Left ventricle myocardium superior (tissue), 1 donor: ENCODE measurements at regions not wholly inside any gene's neighbourhood (a gene's known extent, or its start where the extent isn't known, plus 50 kb on each side); places are given as distances from the start of the nearest gene placed in this dataset.
"Not testable (repeated sequence)": the region's sequence is repeated elsewhere in the genome, so short reads cannot be mapped to it uniquely, and the experiment has no call there.

Experiments used
- ATAC-seq: fragments of 200-7000 bp; cut with Tn5 transposase; one replicate; pipeline ENCODE4 v1.9.1; 2020; ENCODE audit warnings: mild to moderate bottlenecking, moderate library complexity
- DNase-seq: peaks from one replicate; pipeline ENCODE4 v3.0.0-alpha.2; 2020
- intact Hi-C: fragments of 100-400 bp; cut with micrococcal nuclease; formaldehyde crosslinking; loops from one replicate; pipeline ENCODE4 v1.11.0; 2022
- donor health status: DM: no; HTN: yes; CAD: no; lungs with severe emphysema.

GRCh38 chr21:9188322-9188721, 1333.1 kb upstream of the TPTE start:
- peak; percentile 3 for DNase-seq
- ATAC-seq, intact Hi-C loops: not testable (repeated sequence)
